ENCODE measurements at regions not wholly inside any gene's neighbourhood (a gene's known extent, or its start where the extent isn't known, plus 50 kb on each side); places are given as distances from the start of the nearest gene placed in this dataset.

DNA sequence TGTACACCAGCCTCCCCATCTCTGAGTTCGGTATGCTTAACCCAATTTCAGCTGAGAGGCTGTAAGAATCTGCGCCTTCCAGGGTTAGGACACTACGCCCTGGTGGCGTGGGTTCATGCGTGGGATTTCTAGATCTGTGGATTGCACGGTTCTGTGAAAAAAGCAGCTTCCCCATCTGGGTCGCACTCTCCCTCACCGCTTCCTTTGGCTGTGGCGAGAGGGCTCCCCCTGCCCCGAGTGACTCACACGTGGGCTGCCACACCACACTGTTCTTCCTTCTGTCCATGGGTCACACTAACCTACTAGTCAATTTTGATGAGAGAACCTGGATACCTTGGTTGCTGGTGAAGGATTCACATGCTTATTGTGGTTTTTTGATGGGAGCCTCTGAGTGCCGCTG, 256.0 kb upstream of the MAF start (continued):
- TF ChIP-seq, protein P1, sequence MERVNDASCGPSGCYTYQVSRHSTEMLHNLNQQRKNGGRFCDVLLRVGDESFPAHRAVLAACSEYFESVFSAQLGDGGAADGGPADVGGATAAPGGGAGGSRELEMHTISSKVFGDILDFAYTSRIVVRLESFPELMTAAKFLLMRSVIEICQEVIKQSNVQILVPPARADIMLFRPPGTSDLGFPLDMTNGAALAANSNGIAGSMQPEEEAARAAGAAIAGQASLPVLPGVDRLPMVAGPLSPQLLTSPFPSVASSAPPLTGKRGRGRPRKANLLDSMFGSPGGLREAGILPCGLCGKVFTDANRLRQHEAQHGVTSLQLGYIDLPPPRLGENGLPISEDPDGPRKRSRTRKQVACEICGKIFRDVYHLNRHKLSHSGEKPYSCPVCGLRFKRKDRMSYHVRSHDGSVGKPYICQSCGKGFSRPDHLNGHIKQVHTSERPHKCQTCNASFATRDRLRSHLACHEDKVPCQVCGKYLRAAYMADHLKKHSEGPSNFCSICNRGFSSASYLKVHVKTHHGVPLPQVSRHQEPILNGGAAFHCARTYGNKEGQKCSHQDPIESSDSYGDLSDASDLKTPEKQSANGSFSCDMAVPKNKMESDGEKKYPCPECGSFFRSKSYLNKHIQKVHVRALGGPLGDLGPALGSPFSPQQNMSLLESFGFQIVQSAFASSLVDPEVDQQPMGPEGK (CRISPR knock-in tag; IDR thresholded peaks at IDR 0.05; ENCODE audit: borderline replicate concordance): no peak
- TF ChIP-seq ESRRG (CRISPR knock-in tag; IDR thresholded peaks at IDR 0.05) (no peak), PPARA (CRISPR knock-in tag; IDR thresholded peaks at IDR 0.05; ENCODE audit: borderline replicate concordance) (no peak)

DNA sequence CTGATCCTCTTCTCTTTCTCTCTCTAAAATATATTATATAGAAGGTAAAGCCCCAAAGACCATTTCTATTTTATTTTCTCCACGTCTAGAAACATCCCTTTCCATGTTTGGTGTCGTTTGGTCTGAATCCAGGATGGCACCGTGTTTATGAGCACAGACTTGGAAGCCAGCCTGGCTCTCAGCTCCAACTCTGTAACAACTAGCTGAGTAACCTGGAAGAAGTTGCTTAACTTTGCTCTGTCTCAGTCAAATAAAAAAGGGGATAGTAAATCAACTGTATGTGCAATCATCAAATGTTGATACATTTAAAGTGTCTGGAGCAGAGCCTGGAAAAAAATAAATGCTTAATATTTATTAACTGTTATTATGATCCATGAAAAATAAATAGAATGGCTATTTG, 249.8 kb upstream of the MAF start:
- no peak for ATAC-seq

DNA sequence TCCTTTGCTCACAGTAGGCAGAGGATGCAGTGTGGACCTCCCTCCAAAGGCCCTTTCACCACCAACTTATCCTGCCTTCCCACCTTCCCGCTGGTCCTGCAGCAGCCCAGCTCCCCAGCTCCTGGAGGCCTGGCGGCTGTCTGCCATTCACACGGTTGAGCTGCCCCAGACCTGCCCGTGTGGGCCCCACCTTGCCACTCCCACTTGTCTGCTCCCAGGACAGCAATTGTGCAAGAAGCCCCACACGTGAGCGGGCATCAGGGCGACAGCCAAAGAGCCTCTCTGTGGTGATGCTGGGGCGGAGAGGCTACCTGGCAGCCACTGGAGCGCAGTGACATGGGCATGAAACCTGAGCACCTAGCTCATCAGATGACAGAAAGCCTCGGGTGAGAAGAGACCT, 248.6 kb upstream of the MAF start:
- no peak for ATAC-seq
- TF ChIP-seq ESRRG (CRISPR knock-in tag; IDR thresholded peaks at IDR 0.05): no peak
- no peak for TF ChIP-seq ZFP30 (CRISPR knock-in tag; IDR thresholded peaks at IDR 0.05)
- TF ChIP-seq OSR1 (CRISPR knock-in tag; IDR thresholded peaks at IDR 0.05): no peak
- no peak for TF ChIP-seq ZNF8 (CRISPR knock-in tag; IDR thresholded peaks at IDR 0.05)
- no peak for TF ChIP-seq ISL1 (CRISPR knock-in tag; IDR thresholded peaks at IDR 0.05)
- TF ChIP-seq, protein P2, sequence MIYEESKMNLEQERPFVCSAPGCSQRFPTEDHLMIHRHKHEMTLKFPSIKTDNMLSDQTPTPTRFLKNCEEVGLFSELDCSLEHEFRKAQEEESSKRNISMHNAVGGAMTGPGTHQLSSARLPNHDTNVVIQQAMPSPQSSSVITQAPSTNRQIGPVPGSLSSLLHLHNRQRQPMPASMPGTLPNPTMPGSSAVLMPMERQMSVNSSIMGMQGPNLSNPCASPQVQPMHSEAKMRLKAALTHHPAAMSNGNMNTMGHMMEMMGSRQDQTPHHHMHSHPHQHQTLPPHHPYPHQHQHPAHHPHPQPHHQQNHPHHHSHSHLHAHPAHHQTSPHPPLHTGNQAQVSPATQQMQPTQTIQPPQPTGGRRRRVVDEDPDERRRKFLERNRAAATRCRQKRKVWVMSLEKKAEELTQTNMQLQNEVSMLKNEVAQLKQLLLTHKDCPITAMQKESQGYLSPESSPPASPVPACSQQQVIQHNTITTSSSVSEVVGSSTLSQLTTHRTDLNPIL (CRISPR knock-in tag; IDR thresholded peaks at IDR 0.05; ENCODE audit: low read depth): no peak
- no peak for TF ChIP-seq TCF4 (CRISPR knock-in tag; IDR thresholded peaks at IDR 0.05; ENCODE audit: borderline replicate concordance)
- no peak for TF ChIP-seq BACH2 (CRISPR knock-in tag; IDR thresholded peaks at IDR 0.05; ENCODE audit: borderline replicate concordance)
- TF ChIP-seq GLIS3 (CRISPR knock-in tag; IDR thresholded peaks at IDR 0.05): no peak
- TF ChIP-seq ZNF70 (CRISPR knock-in tag; IDR thresholded peaks at IDR 0.05): no peak
- TF ChIP-seq, protein P3, sequence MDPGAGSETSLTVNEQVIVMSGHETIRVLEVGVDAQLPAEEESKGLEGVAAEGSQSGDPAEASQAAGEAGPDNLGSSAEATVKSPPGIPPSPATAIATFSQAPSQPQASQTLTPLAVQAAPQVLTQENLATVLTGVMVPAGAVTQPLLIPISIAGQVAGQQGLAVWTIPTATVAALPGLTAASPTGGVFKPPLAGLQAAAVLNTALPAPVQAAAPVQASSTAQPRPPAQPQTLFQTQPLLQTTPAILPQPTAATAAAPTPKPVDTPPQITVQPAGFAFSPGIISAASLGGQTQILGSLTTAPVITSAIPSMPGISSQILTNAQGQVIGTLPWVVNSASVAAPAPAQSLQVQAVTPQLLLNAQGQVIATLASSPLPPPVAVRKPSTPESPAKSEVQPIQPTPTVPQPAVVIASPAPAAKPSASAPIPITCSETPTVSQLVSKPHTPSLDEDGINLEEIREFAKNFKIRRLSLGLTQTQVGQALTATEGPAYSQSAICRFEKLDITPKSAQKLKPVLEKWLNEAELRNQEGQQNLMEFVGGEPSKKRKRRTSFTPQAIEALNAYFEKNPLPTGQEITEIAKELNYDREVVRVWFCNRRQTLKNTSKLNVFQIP (CRISPR knock-in tag; IDR thresholded peaks at IDR 0.05; ENCODE audit: borderline replicate concordance, low read depth): no peak
- TF ChIP-seq ARNTL (CRISPR knock-in tag; IDR thresholded peaks at IDR 0.05; ENCODE audit: borderline replicate concordance, low read depth): no peak

More for the DNA sequence above, 249.8 kb upstream of the MAF start:
- no peak for TF ChIP-seq TCF4 (CRISPR knock-in tag; IDR thresholded peaks at IDR 0.05; ENCODE audit: borderline replicate concordance)
- no peak for TF ChIP-seq RARB (CRISPR knock-in tag; IDR thresholded peaks at IDR 0.05)
- TF ChIP-seq ZC3H10 (CRISPR knock-in tag; IDR thresholded peaks at IDR 0.05): no peak
- no peak for TF ChIP-seq OSR1 (CRISPR knock-in tag; IDR thresholded peaks at IDR 0.05)
- TF ChIP-seq, protein P3 (CRISPR knock-in tag; IDR thresholded peaks at IDR 0.05; ENCODE audit: borderline replicate concordance, low read depth): no peak
- TF ChIP-seq TOX (CRISPR knock-in tag; IDR thresholded peaks at IDR 0.05; ENCODE audit: borderline replicate concordance): no peak
- TF ChIP-seq ZFP30 (CRISPR knock-in tag; IDR thresholded peaks at IDR 0.05): no peak
- no peak for TF ChIP-seq ZNF565 (CRISPR knock-in tag; conservative IDR thresholded peaks at IDR 0.05; ENCODE audit: low read depth)
- no peak for TF ChIP-seq ISL1 (CRISPR knock-in tag; IDR thresholded peaks at IDR 0.05)
- TF ChIP-seq, protein P4, sequence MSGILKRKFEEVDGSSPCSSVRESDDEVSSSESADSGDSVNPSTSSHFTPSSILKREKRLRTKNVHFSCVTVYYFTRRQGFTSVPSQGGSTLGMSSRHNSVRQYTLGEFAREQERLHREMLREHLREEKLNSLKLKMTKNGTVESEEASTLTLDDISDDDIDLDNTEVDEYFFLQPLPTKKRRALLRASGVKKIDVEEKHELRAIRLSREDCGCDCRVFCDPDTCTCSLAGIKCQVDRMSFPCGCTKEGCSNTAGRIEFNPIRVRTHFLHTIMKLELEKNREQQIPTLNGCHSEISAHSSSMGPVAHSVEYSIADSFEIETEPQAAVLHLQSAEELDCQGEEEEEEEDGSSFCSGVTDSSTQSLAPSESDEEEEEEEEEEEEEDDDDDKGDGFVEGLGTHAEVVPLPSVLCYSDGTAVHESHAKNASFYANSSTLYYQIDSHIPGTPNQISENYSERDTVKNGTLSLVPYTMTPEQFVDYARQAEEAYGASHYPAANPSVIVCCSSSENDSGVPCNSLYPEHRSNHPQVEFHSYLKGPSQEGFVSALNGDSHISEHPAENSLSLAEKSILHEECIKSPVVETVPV (CRISPR knock-in tag; IDR thresholded peaks at IDR 0.05): no peak
- TF ChIP-seq, protein P2 (CRISPR knock-in tag; IDR thresholded peaks at IDR 0.05; ENCODE audit: low read depth): no peak
- TF ChIP-seq GLIS3 (CRISPR knock-in tag; IDR thresholded peaks at IDR 0.05): no peak
- no peak for TF ChIP-seq BACH2 (CRISPR knock-in tag; IDR thresholded peaks at IDR 0.05; ENCODE audit: borderline replicate concordance)
- TF ChIP-seq ZNF8 (CRISPR knock-in tag; IDR thresholded peaks at IDR 0.05): no peak
- TF ChIP-seq, protein P5, sequence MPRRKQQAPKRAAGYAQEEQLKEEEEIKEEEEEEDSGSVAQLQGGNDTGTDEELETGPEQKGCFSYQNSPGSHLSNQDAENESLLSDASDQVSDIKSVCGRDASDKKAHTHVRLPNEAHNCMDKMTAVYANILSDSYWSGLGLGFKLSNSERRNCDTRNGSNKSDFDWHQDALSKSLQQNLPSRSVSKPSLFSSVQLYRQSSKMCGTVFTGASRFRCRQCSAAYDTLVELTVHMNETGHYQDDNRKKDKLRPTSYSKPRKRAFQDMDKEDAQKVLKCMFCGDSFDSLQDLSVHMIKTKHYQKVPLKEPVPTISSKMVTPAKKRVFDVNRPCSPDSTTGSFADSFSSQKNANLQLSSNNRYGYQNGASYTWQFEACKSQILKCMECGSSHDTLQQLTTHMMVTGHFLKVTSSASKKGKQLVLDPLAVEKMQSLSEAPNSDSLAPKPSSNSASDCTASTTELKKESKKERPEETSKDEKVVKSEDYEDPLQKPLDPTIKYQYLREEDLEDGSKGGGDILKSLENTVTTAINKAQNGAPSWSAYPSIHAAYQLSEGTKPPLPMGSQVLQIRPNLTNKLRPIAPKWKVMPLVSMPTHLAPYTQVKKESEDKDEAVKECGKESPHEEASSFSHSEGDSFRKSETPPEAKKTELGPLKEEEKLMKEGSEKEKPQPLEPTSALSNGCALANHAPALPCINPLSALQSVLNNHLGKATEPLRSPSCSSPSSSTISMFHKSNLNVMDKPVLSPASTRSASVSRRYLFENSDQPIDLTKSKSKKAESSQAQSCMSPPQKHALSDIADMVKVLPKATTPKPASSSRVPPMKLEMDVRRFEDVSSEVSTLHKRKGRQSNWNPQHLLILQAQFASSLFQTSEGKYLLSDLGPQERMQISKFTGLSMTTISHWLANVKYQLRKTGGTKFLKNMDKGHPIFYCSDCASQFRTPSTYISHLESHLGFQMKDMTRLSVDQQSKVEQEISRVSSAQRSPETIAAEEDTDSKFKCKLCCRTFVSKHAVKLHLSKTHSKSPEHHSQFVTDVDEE (CRISPR knock-in tag; IDR thresholded peaks at IDR 0.05): no peak
- no peak for TF ChIP-seq SNAI2 (CRISPR knock-in tag; IDR thresholded peaks at IDR 0.05)
- no peak for TF ChIP-seq ARNTL (CRISPR knock-in tag; IDR thresholded peaks at IDR 0.05; ENCODE audit: borderline replicate concordance, low read depth)
- TF ChIP-seq CSDC2 (CRISPR knock-in tag; IDR thresholded peaks at IDR 0.05): no peak
